GM18858 (cell line): ENCODE measurements at regions not wholly inside any gene's neighbourhood (a gene's known extent, or its start where the extent isn't known, plus 50 kb on each side); places are given as distances from the start of the nearest gene placed in this dataset.
"Not testable (repeated sequence)": the region's sequence is repeated elsewhere in the genome, so short reads cannot be mapped to it uniquely, and the experiment has no call there.

Source experiments
- ATAC-seq: cut with Tn5 transposase; IDR thresholded peaks from one replicate; pipeline ENCODE4 v1.9.1; 2021; ENCODE audit not compliant: unreplicated experiment

GRCh38 chr1:189216886-189217285, 1260.8 kb downstream of the BRINP3 start:
- ATAC-seq, result no peak

- no peak for ATAC-seq
Observed at GRCh38 chr1:189217646-189218045, 1260.0 kb downstream of the BRINP3 start.

GRCh38 chr1:189220750-189221149, 1256.9 kb downstream of the BRINP3 start:
- no peak for ATAC-seq

- not testable (repeated sequence) for ATAC-seq
Observed at GRCh38 chr1:189225794-189226145, 1251.9 kb downstream of the BRINP3 start.

- ATAC-seq, result no peak
Observed at GRCh38 chr1:189226779-189227178, 1250.9 kb downstream of the BRINP3 start.

GRCh38 chr1:189237008-189237407, 1240.7 kb downstream of the BRINP3 start:
- no peak for ATAC-seq

- ATAC-seq, result no peak
Observed at GRCh38 chr1:189253601-189254350, 1223.9 kb downstream of the BRINP3 start.

GRCh38 chr1:189261128-189261527, 1216.5 kb downstream of the BRINP3 start:
- ATAC-seq, result not testable (repeated sequence)

GRCh38 chr1:189269011-189269410, 1208.7 kb downstream of the BRINP3 start:
- no peak for ATAC-seq

- ATAC-seq, result no peak
Observed at GRCh38 chr1:189274267-189274666, 1203.4 kb downstream of the BRINP3 start.

- ATAC-seq, result no peak
Observed at GRCh38 chr1:189275796-189276195, 1201.9 kb downstream of the BRINP3 start.

- ATAC-seq, result no peak
Observed at GRCh38 chr1:189289346-189289745, 1188.3 kb downstream of the BRINP3 start.

- no peak for ATAC-seq
Observed at GRCh38 chr1:189301235-189301634, 1176.4 kb downstream of the BRINP3 start.

- no peak for ATAC-seq
Observed at GRCh38 chr1:189305279-189305678, 1172.4 kb downstream of the BRINP3 start.

- ATAC-seq, result no peak
Observed at GRCh38 chr1:189311915-189312314, 1165.7 kb downstream of the BRINP3 start.

- no peak for ATAC-seq
Observed at GRCh38 chr1:189312499-189312898, 1165.2 kb downstream of the BRINP3 start.

GRCh38 chr1:189313488-189313887, 1164.2 kb downstream of the BRINP3 start:
- ATAC-seq, result no peak

GRCh38 chr1:189315035-189315901, 1162.4 kb downstream of the BRINP3 start:
- no peak for ATAC-seq

GRCh38 chr1:189323091-189323490, 1154.6 kb downstream of the BRINP3 start:
- ATAC-seq, result no peak

- not testable (repeated sequence) for ATAC-seq
Observed at GRCh38 chr1:189331071-189331470, 1146.6 kb downstream of the BRINP3 start.

- no peak for ATAC-seq
Observed at GRCh38 chr1:189336115-189337100, 1141.3 kb downstream of the BRINP3 start.
